Right forelimb (tissue), 1 donor: ENCODE measurements at regions not wholly inside any gene's neighbourhood (a gene's known extent, or its start where the extent isn't known, plus 50 kb on each side); places are given as distances from the start of the nearest gene placed in this dataset.
"Not testable (repeated sequence)": the region's sequence is repeated elsewhere in the genome, so short reads cannot be mapped to it uniquely, and the experiment has no call there.

Source experiments
- DNase-seq: peaks from one replicate; pipeline ENCODE4 v3.0.0-alpha.2; 2018

DNA sequence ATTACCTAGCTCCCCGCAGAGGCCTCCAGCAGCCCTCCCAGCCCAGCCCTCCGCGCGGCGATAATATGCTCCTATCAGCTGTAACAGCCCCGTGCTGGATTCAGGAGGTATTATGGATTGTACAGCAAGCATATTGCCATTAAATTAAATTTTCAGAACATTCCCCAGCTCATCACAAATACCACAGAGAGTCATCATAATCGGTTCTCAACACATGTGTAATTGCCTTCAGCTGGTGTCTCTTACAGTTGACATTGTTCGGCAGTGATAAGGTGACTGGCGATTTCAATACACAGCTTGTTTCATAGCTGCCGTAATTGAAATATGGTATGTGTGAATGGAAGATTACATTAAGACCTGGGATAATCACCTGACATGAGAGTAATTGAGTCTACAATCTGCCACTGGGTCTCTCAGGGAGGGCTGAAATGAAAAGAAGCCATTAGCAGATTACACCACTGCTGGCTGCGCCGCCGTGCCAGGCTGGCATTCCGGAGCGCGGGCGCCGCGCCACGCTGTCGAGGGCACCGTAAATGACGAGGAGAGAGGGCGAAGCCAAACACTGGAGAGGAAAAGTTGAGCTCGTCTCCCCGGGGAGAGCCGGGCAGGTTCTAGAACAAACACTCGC is 549.4 kb upstream of the SALL3 start:
- DNase-seq, result no peak

DNA sequence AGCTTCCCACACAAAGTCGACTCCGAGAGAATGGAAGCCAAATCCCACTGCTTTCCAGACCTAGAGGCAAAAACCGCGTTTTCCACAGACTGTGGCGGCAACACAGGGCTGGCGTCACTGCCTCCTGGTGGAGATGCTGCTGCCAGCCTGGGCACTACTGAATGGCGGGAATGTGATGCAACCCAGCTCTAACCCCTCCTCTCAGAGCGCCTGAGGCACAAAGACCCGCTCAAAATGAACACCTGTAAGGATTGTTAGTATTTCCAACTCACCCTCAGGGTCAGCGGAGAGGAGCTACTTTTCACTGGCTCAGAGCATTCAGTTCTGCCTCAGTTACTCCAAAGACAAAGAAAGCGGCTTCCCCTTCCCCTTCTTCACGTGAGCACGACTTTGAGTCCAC is 548.0 kb upstream of the SALL3 start:
- no peak for DNase-seq

DNA sequence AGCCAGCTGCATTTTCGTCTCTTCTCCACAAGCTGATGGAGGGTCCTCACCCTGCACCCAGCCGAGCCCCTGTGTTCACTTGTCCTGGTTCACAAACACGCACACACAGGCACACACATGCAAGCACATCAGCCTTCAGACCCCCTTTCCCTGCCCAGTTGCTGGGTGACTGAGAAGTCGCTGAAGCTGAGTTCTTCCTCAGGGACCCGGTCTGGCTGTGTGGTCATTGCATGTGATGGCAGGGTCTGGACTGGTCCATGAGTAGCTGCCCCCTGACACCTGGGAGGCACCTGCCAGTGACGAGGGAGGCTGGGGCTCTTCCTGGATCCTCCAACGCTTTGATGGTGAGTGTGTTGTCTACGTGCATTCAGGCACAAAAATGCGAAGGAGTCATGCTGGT is 546.1 kb upstream of the SALL3 start:
- no peak for DNase-seq

DNA sequence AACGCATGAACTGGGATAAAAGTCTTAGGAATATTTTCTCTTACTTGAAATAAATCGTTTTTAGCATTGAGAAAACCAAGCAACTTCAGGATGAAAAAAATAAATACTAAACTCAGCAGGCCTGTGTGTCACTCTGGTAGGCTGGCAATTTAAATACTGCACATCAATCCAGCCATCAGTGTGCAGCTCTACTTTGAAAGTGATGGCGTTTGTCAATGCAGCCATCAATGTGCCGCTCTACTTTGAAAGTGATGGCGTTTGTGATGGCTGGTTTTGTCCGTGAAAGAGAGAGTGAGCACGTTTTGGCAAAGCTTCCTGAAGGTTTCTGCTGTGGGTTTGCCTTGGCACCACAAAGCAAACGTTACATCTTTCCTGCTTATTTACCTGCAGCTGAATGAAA is 543.5 kb upstream of the SALL3 start:
- no peak for DNase-seq

DNA sequence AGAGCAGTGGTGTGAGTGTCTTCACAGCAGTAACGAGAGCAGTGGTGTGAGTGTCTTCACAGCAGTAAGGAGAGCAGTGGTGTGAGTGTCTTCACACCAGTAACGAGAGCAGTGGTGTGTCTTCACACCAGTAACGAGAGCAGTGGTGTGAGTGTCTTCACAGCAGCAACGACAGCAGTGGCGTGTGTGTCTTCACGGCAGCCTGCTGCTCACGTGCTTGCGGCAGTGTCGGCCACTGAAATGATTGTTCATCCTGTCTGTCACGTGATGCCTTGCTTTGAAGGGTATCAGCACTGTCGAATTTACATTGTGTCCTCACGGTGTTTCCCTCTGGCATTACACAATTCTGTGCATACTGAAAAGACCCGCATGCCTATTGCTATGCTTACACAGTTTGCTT is 541.4 kb upstream of the SALL3 start:
- not testable (repeated sequence) for DNase-seq

DNA sequence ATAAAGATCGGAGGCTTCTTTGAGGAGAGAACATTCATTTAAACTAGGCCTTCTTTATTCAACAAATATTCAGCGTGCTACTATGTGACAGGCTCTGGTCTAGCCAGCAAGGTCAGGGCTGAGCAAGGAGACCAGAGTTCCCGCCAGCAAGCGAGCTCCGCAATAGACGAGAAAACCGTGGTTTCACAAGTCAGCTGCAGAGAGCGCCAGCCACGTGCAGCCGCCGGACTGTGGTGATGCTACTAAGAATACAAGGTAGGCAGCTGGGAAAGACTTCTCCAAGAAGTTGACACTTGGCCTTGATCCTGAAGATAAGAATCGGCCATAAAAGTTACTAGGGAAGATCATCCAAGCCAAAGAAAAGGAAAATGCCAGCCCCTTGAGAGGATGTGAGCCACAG is 533.7 kb upstream of the SALL3 start:
- no peak for DNase-seq

DNA sequence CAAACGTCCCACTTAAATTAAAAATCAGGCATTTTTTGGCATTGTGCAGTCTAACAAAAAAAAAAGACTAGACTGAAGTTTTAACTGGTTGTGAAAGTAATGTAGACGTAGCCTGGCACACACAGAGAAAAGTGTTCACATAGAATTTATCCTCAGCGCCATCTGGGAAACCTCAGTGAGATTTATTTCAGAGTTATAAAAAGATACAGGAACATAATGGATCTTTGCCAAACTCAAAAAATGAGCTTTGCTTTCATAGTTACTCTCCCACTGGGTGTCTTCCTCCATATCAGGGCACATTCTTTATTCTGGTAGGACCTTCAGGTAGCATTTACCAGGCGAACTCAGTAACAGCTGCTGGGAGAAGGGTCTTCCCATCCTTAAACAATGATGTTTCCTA is 532.4 kb upstream of the SALL3 start:
- no peak for DNase-seq

DNA sequence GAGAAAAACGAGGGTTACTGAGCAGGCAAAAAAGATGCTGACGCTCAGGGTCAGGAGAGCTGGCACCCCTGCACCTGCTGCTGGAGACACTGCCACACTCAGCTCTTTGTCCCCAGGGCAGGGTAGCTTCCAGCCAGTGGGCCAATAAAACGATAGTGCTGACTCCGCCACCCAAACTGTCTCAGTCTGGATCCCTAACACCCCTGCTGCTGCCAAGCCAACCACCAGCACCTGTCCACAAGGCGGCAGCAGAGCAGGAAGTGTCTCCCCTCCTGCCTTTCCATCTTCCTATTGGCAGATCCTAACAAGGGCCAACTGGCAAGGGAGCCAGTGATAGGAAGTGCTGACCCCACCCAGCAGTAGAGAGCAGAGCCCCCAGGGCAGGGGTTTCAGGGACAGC is 531.5 kb upstream of the SALL3 start:
- no peak for DNase-seq

DNA sequence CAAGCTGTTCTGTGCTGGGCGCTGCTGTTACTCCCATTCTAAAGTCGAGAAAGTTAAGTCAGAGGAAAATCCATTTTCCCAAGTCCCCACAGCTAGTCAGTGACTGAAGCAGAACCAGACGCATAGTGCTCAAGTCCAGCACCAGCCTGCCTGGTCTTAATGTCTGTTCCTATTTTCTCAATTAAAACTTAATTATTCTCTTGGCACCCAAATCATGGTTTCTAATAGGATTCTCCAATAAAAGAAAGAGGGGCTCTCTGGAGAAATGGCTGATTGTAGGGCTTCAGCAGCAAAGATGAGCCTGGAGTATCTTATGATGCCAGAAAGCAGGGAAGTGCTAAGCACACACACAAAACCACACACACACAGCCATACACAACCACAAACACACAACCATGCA is 531.0 kb upstream of the SALL3 start:
- DNase-seq, result no peak

DNA sequence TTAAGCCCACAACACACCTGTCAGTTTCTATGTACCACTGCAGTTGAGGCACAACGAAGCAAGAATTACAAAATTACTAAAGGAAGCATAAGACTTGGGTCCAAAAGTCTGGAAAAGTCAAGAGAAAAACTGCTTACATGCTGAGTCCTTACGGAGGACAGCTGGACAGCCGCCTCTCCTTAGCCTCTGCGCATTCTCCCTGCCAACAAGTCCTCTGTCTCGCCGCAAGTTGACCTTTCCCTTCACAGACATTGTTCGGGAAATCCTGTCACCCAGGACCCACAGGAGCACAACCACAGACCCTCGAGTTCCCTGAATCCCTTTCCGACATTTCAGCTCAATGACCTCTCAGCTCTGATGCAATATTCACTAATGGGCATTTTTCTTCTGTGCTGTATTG is 525.4 kb upstream of the SALL3 start:
- DNase-seq, result no peak

DNA sequence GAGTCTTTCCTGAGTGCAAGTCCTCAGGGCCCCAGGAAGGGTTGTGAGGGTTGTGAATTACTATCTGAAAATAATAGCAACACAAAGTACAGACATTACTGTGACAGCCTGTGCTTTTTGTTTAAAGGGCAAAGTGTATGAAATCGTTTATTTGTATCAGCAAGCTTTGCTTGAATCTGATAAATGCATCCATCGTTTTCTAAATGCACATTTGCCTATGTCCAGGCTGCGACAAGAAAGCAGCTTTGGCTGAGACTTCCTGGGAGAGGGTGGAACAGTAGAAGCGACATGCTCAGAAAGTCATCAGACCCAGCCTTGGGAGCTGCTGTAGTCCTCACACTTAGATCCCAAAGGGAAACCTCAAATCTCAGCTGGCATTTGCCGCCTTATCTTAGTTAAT is 524.2 kb upstream of the SALL3 start:
- DNase-seq, result no peak

DNA sequence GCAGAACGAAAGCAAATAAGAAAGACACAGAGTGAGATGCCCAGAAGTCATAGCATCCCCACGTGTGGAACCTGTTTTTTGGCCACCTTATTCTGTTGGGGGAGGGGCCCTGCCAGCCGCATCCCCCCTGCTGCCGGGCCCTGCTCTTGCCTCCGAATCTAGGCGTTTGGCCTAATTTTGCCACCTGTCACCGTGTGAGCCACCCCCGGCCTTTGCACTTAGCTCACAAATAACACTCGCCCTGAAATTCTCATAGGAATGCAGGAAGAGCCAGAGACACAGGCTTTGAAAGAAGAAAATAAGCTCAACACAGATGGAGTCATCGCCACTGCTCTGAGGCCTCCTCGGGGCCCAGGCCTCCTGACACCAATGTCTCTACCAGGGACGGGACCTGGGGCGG is 522.6 kb upstream of the SALL3 start:
- no peak for DNase-seq

DNA sequence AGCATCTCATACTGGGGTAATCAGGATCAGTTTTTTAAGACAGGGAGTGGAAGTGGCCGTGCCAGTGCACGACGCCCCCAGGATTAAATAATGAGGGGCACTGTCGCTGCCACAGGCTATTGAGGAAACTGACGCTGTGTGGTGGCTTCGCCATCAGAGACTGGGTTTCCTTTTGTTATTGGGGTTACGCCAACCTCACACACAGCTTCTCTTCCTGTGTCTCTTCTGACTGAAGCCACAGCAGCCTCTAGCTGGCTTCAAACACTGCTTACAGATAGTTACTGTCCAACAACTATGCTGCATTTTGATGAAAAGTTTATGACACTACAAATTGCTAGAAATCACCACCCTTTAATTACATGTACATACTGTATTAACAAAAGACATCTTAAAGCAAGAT is 521.9 kb upstream of the SALL3 start:
- no peak for DNase-seq

DNA sequence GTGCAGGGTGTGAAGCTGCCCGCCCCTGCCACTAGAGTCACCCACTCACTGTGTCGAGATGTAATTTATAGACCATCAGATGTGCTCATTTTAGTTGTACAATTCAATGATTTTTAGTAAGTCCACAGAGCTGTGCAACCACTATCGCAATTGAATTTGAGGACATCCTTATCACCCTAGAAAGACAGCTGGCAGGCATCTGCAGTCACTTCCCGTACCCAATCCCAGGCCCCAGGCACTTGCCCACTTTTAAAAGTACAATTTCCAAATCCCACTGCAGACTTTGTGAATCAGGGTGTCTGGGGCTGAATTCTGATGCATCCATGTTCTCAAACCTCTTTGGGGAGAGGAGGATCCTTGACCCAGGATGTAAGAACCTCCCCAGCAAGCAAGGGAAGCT is 521.3 kb upstream of the SALL3 start:
- no peak for DNase-seq

DNA sequence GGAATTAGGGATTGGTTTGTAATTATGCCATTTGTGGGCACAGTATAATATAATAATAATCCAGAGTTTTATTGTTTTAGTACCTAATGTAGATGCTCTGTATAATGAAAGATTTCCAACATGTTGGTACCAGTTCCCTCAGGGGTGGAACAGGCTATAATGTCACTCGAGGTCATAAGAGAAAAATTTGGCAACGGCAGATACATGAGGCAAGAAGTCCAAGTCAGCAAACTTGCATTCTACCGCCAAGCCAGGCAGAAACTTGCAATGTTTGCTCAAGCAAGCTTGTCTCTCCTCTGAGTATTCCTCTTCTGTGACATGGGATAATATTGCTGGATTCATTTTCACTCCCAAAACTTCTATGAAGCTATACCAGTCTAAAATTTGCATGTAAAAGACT is 520.0 kb upstream of the SALL3 start:
- DNase-seq, result no peak

DNA sequence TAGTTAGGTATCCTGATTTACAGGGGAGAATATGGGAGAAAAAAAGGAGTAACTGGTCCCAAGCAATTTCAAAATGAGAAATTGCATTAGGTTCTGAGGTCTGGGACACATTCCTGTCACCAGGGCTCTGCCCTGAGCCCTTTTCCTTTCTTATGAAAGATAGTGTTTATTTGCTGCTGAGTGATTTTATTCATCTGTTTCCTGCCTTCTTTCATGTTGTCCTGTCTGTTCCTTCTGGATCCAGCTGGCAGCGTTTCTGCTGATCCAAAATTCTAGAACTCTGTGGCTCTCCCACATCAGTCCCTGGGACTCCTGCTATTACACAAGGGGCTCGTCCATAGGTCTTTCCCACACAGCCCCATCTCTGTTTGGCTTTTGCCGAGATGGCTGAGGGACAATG is 519.1 kb upstream of the SALL3 start:
- no peak for DNase-seq

DNA sequence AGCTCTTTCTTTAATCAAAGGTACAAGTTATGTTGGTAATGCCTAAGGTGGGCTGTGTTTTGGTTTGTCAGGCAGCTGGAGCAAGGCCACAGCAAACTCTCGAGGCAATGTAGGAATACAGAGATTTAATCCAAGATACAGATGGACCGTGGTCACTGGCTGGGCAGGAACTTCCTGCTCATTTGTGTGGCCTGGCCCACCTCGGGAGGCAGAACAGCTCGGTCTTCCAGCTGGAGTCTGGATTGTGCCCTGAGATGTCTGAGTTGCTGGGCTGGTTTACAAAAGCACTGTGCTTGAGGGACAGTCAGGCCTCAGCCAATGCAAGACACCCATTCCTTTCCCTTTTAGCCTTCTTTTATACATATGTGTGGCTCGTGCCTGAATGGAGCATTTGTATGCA is 506.1 kb upstream of the SALL3 start:
- DNase-seq, result no peak

DNA sequence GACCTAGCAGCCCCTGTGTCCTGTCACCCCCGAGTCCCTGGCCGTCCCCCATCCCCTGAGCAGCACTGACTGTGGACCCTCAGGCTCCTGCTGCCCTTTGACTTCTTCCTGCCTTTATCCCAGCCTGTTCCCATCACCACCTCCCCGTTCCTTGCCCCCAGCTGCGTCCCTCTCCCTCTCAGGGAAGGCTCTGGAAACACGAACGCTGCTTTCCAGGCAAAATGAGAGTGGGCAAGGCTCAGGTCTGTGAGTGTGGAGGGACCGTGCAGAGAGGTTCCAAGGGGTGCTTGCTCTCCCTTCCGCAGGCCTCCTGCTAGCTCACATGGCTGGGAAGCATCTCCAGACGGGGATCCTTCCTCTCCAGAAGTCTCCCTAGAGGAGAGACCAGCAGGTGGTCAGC is 501.8 kb upstream of the SALL3 start:
- DNase-seq, result no peak

DNA sequence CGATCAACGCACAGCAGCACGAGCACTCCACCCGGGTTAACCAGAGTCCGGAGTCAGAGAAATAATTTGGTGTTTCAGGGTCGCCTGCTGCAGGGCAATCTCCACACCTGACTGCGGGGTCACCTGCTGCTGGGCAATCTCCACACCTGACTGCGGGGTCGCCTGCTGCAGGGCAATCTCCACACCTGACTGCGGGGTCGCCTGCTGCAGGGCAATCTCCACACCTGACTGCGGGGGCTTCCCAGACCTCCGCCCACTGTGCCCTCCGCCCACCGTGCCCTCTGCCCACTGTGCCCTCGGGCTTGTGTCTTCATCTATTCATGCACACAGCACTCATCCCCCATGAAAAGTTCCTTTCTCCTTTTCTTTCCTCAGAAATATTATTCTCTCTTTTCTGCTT is 500.2 kb upstream of the SALL3 start:
- no peak for DNase-seq

DNA sequence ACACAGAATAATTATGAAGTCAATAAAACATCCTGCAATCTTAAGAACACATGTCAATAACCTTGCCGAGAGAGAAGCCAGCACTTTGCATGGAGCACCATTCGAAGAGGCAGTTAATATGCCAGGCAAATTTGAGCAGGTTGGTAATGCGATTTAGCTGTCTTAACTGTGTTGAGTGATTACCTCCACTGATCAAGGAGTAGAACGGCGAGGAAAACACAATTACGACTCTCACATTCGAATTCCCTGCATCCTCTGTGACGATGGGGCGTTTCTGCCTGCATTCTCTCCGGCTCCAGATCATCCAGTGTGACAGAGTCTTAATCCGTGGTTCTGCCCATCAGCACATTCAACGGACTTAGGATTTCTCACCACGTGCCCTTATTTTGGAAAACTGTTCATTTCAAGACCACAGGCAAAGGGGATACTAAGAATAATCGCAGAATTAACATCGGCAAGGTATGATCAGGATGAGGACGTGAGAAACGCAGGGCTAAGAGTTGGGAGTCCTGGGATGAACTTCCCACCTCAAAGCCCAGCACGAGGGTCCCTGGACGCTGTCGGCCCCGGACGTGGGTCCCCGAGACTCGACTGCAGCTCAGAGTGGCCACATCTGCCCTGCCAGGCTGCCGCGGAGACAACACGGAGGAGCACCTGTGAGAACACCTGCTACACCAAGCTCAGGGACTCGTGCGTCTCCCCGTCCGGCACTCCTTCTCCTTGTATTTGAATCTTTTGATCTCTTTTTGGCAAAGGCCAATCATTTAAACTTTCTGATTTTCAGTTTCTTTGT is 499.2 kb upstream of the SALL3 start:
- DNase-seq, result no peak

DNA sequence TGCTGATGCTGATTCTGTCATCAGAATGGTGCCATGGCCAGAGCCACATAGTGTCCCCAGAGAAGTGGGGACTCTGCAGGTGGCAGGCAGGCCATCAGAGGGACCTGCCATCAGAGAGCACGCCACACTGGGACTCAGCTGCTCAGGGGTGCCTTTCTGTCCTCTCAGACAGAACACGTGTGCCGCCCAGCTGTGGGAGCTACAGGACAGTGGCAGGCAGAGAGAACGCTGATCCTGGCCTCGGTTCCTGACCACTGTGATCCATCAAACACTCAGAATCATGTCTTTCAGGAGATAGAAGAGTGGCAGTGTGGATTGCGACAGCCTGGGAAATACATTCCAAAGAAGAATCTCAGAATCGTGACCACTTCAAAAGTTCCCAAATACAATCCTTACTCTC is 497.2 kb upstream of the SALL3 start:
- no peak for DNase-seq

DNA sequence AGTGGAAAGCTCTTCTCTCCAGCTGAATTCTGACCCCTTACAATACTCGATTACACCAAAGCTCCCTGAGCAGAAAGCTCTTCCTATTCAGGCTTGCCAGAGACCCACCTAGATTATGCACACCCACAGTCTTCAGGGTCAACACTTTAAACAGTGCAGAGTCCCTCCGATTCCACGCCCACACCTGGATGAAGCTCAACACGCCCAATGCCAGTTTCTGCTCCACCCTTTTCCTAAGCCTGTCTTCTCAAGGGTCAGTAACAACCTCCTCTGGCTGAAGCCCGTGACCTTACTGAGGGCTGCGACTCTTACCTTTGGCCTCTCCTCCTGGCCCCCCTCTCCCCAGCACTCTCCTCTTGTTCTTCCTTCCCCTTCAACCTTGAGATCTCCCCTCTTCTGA is 492.0 kb upstream of the SALL3 start:
- no peak for DNase-seq

DNA sequence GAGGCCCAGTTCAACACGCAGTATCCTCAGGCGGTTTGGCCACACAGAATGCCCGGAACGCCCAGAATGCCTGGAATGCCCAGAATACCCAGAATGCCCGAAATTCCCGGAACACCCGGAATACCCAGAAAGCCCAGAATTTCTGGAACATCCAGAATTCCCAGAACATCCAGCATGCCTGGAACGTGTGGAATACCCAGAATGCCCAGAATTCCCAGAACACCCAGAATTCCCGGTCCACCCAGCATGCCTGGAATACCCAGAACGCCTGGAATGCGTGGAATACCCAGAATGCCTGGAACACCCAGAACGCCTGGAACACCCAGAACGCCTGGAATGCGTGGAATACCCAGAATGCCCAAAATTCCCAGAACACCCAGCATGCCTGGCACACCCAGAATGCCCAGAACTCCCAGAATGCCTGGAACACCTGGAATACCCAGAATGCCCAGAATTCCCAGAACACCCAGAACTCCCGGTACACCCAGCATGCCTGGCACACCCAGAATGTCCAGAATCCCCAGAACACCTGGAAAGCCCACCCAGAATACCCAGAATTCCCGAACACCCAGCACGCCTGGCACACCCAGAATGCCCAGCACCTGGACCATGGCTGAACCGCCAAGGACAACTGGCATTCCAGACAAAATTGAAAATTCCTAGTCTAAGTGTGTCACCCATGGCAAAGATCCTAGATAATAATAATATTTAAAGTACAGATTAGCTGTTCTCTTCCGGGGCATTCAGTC is 487.4 kb upstream of the SALL3 start:
- DNase-seq, result no peak

DNA sequence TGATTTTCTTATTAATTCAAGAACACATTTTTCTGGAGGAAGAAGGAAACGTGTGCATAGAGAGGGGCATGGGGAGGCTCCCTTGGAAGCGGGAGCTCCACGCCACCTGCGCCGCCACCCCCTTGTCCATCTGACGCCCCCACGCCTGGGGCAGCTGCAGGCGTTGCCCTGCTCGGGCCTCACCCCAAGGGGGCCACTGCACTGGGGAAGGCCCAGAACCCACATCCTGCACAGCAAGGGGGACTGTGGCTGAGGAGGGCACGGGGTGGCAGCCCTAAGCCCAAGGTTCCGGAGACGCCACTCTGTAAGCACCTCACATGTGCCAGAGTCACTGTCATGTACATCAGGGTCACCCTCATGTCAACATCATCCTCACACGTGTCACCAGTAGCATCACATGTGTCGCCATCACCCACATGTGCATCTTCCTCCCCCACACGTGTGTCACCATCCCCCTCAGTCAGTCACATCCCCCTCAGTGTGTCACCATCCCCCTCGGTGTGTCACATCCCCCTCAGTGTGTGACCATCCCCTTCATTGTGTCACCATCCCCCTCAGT is 486.7 kb upstream of the SALL3 start:
- DNase-seq, result no peak
